Right lobe of liver (tissue), 6 donors: ENCODE measurements at regions not wholly inside any gene's neighbourhood (a gene's known extent, or its start where the extent isn't known, plus 50 kb on each side); places are given as distances from the start of the nearest gene placed in this dataset.

Experiments
- ATAC-seq, 4 donors: fragments of 200-7000 bp; cut with Tn5 transposase; one replicate each; pipeline ENCODE4 v1.9.1; 2020; ENCODE audit warnings: mild to moderate bottlenecking in 4 of 4, moderate library complexity in 4 of 4
- DNase-seq, 3 donors: peaks; one replicate each; pipeline ENCODE4 v3.0.0-alpha.2; 2020
- H3K27ac ChIP-seq, 3 donors: fragments of 200-600 bp; one replicate each; pipeline ENCODE4 v1.8.0; 2022
- H3K27me3 ChIP-seq, 2 donors: fragments of 200-600 bp; one replicate each; pipeline ENCODE4 v1.8.0; 2022
- H3K36me3 ChIP-seq, 4 donors: fragments of 200-600 bp; sonication (generic) in 1 of 4; one replicate each; pipeline versions ENCODE4 v1.5.1 to v1.8.0; 2017 to 2022; ENCODE audit warnings: control low read depth in 1 of 4
- H3K4me1 ChIP-seq, 4 donors: fragments of 200-600 bp; sonication (generic) in 1 of 4; one replicate each; pipeline versions ENCODE4 v1.5.1 to v1.8.0; 2017 to 2022; ENCODE audit warnings: control low read depth in 1 of 4
- H3K4me3 ChIP-seq, 3 donors: fragments of 200-600 bp; one replicate each; pipeline ENCODE4 v1.8.0; 2022
- H3K9me3 ChIP-seq, 4 donors: fragments of 200-600 bp; sonication (generic) in 1 of 4; one replicate each; pipeline versions ENCODE4 v1.5.1 to v1.8.0; 2017 to 2022; ENCODE audit warnings: control low read depth in 1 of 4
- CTCF ChIP-seq, 4 donors: fragments of 200-600 bp in 3 of 4; fragments of 450-650 bp in 1 of 4; IDR thresholded peaks; one replicate each; pipeline versions ENCODE4 v1.5.1 to v1.8.0; 2016 to 2022; ENCODE audit warnings: antibody characterized with exemption in 4 of 4, mild to moderate bottlenecking in 2 of 4
- POLR2A ChIP-seq: fragments of 450-650 bp; IDR thresholded peaks from one replicate; pipeline ENCODE4 v1.6.1; 2017; ENCODE audit warnings: antibody characterized with exemption, mild to moderate bottlenecking
- WGBS: methylation state at CpG from one replicate; pipeline ENCODE4 v1.1.6; 2018; ENCODE audit warnings: low coverage, low lambda C conversion rate; ENCODE audit not compliant: insufficient coverage; ENCODE audit errors: missing lambda C conversion rate; 5-methylcytosine and 5-hydroxymethylcytosine counted together
- intact Hi-C, 2 donors: fragments of 100-400 bp; cut with DNase I; formaldehyde crosslinking; loops; one replicate each; pipeline versions ENCODE4 v1.11.2 to v1.14.1; 2022
- donor health status: DM: no; HTN: yes; CAD: no.
- donor health status: DM: no; HTN: no; CAD: no.
- donor health status: DM: no; HTN: no; CAD: no.
- donor health status: DM: no; HTN: yes; CAD: no.
- donor health status: DM: no; HTN: yes; CAD: no.

GRCh38 chr12:24746006-24746671 is 202.8 kb downstream of the BCAT1 start:
- intact Hi-C loops, result no loop called here
- Histone ChIP-seq H3K9me3 (no peaks in the 10 kb centered on the region), H3K27me3 (no peaks in the 10 kb centered on the region), H3K27ac (no peak overlapping the region), H3K36me3 (no peaks in the 10 kb centered on the region), H3K4me1 (no peaks in the 10 kb centered on the region), H3K4me3 (no peak overlapping the region)
- DNase-seq (no peak), ATAC-seq (no peak)
- TF ChIP-seq POLR2A, result no peak
- TF ChIP-seq CTCF (IDR thresholded peaks at IDR 0.05), result no peak
- WGBS, result 66% methylated on average over 4 of the region's 4 CpGs

- Histone ChIP-seq H3K27ac (no peak overlapping the region), H3K27me3 (no peaks in the 10 kb centered on the region), H3K4me1 (no peaks in the 10 kb centered on the region), H3K36me3 (no peaks in the 10 kb centered on the region), H3K4me3 (no peak overlapping the region), H3K9me3 (no peaks in the 10 kb centered on the region)
- intact Hi-C loops, result no loop called here
- DNase-seq, result no peak
- WGBS, result 71% methylated on average over 9 of the region's 9 CpGs
- no peak for ATAC-seq
- TF ChIP-seq CTCF (IDR thresholded peaks at IDR 0.05) (no peak), POLR2A (no peak)
These were observed 204.7 kb downstream of the BCAT1 start for GRCh38 chr12:24743941-24744793.

- intact Hi-C loops, result no loop called here
- WGBS, result 73% methylated on average over 3 of the region's 5 CpGs
- TF ChIP-seq POLR2A, result no peak
- Histone ChIP-seq H3K4me3 (no peak overlapping the region), H3K27me3 (no peaks in the 10 kb centered on the region), H3K27ac (no peak overlapping the region), H3K4me1 (no peaks in the 10 kb centered on the region), H3K36me3 (no peaks in the 10 kb centered on the region), H3K9me3 (no peaks in the 10 kb centered on the region)
- peak; percentile 50 to 84 (median 70) for ATAC-seq
- DNase-seq, result no peak
These were observed 206.5 kb downstream of the BCAT1 start for GRCh38 chr12:24742378-24742777.

- Histone ChIP-seq H3K27ac (no peak overlapping the region), H3K4me1 (no peaks in the 10 kb centered on the region), H3K27me3 (no peaks in the 10 kb centered on the region), H3K4me3 (no peak overlapping the region), H3K36me3 (no peaks in the 10 kb centered on the region), H3K9me3 (no peaks in the 10 kb centered on the region)
- intact Hi-C loops, result no loop called here
- whole genome bisulfite sequencing, result 79% methylated on average over 9 of the region's 9 CpGs
- TF ChIP-seq POLR2A (no peak), CTCF (IDR thresholded peaks at IDR 0.05) (no peak)
- DNase-seq, result no peak
- ATAC-seq, result no peak
These were observed 207.7 kb downstream of the BCAT1 start for GRCh38 chr12:24741216-24741615.

GRCh38 chr12:24739106-24739779 is 209.7 kb downstream of the BCAT1 start:
- ATAC-seq, result no peak
- intact Hi-C loops, result no loop called here
- Histone ChIP-seq H3K27me3 (no peaks in the 10 kb centered on the region), H3K4me3 (no peak overlapping the region), H3K4me1 (no peaks in the 10 kb centered on the region), H3K9me3 (no peaks in the 10 kb centered on the region), H3K36me3 (no peaks in the 10 kb centered on the region), H3K27ac (no peak overlapping the region)
- WGBS, result 95% methylated on average over 2 of the region's 2 CpGs
- TF ChIP-seq POLR2A, result no peak
- TF ChIP-seq CTCF (IDR thresholded peaks at IDR 0.05), result no peak
- no peak for DNase-seq
